ENCODE measurements at regions not wholly inside any gene's neighbourhood (a gene's known extent, or its start where the extent isn't known, plus 50 kb on each side); places are given as distances from the start of the nearest gene placed in this dataset.

- DNase-seq (ENCODE audit: low read depth in 3 of 3): no peak
Measured at GRCh38 chr12:89098441-89099112, 253.7 kb downstream of the DUSP6 start.

- no peak for DNase-seq (ENCODE audit: low read depth in 3 of 3)
Measured at GRCh38 chr12:89092297-89092696, 260.0 kb downstream of the DUSP6 start.

- DNase-seq (ENCODE audit: low read depth in 3 of 3): no peak
Measured at GRCh38 chr12:89091293-89091841, 260.9 kb downstream of the DUSP6 start.

DNA sequence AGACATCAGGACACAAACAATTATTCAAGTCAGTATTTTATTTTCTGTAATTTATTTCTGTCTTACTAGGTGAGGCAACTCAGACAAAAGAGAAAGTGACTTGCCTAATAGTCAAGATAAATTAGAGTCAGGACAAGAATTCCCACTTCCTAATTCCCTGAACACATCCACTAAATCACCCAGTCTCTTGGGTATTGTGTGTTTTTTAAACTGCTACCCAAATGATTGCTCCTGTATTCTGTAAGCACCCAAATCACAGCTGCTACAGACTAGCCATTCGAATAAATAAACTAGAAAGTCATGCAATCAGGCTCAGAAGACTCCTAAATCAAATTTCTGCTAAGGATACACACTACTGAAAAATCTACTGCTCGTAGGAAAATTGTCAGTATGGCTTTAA is 263.0 kb downstream of the DUSP6 start:
- DNase-seq (ENCODE audit: low read depth in 3 of 3): no peak

DNA sequence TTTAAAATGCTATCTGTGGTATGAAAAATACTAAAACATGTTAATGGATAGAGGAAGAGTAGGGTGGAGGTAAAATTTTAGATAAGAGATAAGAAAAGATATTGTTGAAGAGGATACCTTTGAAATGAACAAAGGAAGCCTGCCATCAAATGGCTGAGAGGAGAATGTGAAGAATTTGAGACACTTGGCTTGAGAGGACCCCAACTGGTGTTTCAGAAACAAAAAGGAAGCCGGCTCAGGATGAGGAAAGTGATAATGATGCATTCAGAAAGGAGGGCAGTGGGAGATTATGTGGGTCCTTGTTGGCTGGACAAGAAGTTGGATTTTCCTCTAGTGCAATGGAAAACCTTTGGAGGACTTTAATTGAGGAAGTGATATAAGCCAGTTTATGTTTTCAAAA is 264.4 kb downstream of the DUSP6 start:
- DNase-seq (ENCODE audit: low read depth in 3 of 3): no peak

- DNase-seq (ENCODE audit: low read depth in 3 of 3): no peak
Measured at GRCh38 chr12:89087149-89087825, 265.0 kb downstream of the DUSP6 start.

- no peak for DNase-seq (ENCODE audit: low read depth in 3 of 3)
Measured at GRCh38 chr12:89085421-89085820, 266.9 kb downstream of the DUSP6 start.

- no peak for DNase-seq (ENCODE audit: low read depth in 3 of 3)
Measured at GRCh38 chr12:89084751-89085150, 267.6 kb downstream of the DUSP6 start.

DNA sequence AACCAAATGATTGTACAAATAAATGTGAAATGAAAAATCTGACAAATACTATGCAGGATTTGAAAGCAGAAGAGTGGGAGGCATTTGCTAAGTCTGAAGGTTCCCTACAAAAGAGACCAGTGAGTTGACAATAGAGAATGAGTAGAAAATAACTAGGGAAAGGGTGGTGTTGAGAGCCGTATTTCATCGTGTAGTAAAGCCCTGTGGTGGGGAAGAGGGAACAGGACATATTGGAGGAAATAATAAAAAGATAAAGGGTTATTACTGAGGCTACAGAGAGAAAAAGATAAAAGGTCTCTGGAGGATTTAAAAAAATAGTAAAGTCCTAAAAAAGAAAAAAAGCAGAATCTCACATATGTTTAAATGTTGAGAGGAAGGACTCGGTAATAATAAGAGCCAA is 268.8 kb downstream of the DUSP6 start:
- no peak for DNase-seq (ENCODE audit: low read depth in 3 of 3)

GRCh38 chr12:89082370-89082753 is 269.9 kb downstream of the DUSP6 start:
- no peak for DNase-seq (ENCODE audit: low read depth in 3 of 3)

GRCh38 chr12:89081719-89082369 is 270.5 kb downstream of the DUSP6 start:
- DNase-seq (ENCODE audit: low read depth in 3 of 3): no peak

DNA sequence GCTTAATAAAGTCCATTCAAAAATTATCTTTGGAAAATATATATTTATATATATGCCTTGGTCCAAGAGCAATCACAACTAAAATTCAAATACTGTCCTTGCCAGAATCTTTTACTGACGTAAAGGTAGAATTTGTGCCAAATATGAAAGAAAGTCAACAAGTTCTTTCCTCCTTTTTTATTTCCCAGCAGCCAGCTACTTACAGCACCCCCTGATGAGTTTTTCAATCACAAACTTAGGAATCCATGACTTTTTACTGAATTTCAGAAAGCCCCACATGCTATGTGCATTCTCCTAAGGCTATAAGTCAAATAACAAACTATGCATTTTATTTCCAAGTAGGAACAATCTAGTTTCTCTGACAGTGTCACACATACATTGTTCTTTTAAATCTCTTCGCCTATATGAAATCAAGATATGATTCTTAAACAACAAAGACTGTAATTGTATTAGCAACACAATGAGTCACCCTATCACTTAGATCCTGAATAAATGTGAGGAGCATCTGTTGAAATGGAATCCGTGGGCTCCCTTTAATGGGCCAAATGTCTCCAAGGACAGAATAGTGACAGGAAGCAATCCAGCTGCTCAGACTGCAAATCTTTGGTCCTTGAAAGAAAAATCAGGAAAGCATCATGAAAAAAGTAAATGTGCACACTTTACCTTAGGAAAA is 271.4 kb downstream of the DUSP6 start:
- DNase-seq (ENCODE audit: low read depth in 3 of 3): no peak

DNA sequence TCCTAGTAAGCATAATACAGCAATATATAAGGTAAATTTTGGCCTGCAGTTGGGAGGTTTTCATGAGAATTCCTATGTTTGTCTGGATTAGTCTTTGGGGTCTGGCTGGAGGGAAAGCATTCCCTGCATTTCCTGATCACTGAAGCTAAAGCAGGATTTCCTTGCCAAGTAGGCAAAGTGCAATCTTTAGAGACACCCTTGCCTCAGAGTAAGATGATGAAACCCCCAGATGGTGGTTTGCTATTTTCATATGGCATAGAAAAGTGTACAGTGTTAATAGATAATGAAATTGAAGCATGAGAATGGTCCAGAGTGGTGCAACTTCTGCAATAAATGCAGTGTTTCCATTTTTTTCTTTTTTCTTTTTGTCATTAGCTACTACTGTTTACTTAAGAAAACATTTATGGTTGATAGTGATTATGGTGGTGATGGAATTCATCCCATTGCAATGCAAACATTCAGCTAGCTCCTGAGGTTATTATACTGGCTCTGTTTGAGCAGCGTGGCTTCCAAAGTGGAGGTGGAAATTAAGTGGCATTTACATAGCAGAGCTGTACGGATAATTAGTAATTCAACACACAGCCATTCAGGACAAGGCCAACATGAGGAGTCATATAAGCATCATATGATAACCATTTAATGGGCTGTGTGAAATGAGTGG is 276.3 kb downstream of the DUSP6 start:
- no peak for DNase-seq (ENCODE audit: low read depth in 3 of 3)

DNA sequence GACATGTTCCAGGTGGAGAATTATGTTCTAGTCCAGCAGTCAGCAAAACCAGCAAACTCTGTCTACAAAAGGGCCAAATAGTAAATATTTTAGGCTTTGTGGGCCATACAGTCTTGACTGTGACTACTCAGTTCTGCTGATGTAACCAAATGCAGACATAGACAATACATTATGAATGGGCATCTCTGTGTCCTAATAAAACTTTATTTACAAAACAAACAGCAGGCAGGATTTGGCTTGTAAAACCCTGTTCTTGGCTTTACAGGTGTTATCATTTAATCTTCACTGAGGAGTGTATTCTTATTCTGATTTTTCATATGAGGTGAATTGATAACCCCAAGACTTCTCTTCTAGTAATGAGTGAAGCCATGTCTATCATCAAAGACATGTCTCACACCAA is 278.6 kb downstream of the DUSP6 start:
- no peak for DNase-seq (ENCODE audit: low read depth in 3 of 3)

- DNase-seq (ENCODE audit: low read depth in 3 of 3): no peak
Measured at GRCh38 chr12:89073027-89073398, 279.3 kb downstream of the DUSP6 start.

DNA sequence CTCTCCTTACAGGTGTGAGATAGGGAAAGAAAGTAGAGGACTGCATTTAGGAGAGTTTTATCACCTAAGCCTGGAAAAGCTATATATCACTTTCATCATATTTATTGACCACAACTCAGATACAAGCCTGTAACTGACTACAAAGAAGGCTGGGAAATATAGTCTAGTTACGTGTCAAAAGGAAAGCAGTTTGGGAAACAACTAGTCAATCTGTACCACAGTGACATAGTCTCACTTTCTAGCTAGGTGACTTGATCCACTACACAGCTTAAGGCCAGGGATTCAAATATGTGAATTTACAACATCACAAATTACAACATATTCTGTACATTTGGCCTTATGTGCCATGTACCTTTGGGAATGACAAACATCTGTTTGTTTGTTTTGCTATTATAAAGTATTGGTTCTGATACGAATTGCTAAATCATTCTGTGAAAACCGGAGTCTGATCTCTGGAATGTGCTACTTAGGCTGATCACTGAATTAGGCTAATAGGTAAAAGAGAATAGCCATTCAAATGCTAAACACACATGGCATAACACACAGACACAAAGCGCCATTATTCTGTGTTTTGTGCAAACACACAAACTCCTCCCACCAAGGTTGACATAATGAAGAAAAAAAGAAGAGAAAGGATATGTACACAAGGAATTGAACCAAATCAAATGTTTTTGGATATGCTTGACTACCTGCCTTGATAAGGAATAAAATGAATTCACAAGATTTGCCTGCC is 279.8 kb downstream of the DUSP6 start:
- DNase-seq (ENCODE audit: low read depth in 3 of 3): no peak

DNA sequence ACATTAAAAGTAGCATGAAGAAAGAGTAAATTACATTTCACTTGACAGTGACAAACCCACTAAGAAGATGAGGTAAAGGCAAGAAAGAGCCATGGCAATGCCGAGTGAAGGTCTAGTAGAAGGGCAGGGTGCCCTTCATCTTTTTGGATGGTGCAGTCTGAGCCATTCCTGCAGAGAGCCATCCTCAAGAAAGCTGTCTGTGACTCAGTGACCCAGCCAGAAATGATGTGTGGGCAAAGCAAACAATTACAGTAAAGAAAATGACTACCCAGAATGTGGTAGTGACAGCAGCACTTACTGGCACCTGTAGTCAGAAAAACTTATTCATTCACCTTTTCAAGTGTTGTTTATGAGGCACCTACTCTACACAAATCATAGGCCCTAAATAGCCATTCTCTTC is 281.7 kb downstream of the DUSP6 start:
- no peak for DNase-seq (ENCODE audit: low read depth in 3 of 3)

- DNase-seq (ENCODE audit: low read depth in 3 of 3): no peak
Measured at GRCh38 chr12:89069431-89069830, 282.9 kb downstream of the DUSP6 start.

GRCh38 chr12:89067421-89068187 is 284.7 kb downstream of the DUSP6 start:
- DNase-seq (ENCODE audit: low read depth in 3 of 3): no peak

DNA sequence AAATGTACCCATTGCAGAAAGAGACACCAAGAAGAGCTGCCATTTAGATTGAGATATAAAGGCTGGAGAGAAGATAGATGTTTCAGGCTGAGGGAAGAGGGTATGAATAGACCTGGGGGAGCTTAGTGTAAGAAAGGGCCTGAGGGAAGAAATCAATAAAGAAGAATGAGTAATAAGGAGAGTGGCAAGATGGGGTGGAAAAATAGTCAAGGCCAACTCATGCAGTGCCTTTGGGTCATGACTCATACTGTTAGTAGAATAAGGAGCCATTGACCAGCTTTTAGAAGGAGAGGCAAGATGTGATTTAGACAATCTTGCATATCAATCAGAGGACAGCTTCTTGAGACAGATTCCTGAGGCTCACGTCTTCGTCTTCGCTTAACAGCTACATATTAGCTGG is 287.5 kb downstream of the DUSP6 start:
- no peak for DNase-seq (ENCODE audit: low read depth in 3 of 3)

Measured in stimulated activated CD4-positive, alpha-beta T cell treated with anti-CD3 and anti-CD28 coated beads, TNF-alpha, amount 100 ng/mL, for 4 hours (primary cell).